ENCODE measurements at regions not wholly inside any gene's neighbourhood (a gene's known extent, or its start where the extent isn't known, plus 50 kb on each side); places are given as distances from the start of the nearest gene placed in this dataset.
A peak's percentile ranks its signal among the peaks of the same experiment; 100 is the strongest.

DNA sequence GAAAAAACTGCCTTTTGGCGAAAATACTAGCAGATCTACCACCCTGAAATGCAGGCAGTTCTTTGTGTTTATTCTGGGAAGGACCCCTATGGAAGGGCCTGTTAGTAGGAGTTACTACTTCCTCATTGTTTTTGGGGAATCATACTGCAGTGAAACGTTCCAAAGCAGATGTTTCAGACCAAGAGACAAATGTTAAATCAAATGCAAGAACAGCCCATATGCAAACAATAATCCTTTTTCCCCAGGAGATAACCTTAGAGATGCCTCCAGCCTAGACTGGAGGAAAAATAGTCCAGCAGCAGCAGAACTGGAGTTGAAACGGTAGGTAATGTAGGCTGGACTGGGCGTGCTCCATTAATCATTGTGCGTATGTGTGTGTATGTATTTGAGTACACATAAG, 65.9 kb upstream of the VWDE start:
- Histone ChIP-seq H4K20me1 (ENCODE audit: low read depth) (no peaks in the 10 kb centered on the region), H3K9ac (no peak overlapping the region), H3K27ac (no peak overlapping the region), H3K9me3 (ENCODE audit: low read depth) (no peaks in the 10 kb centered on the region), H3K4me3 (no peak overlapping the region), H3F3A (ENCODE audit: low read depth) (no peaks in the 10 kb centered on the region), H3K4me2 (no peak overlapping the region), H3K4me1 (no peaks in the 10 kb centered on the region), H3K79me2 (ENCODE audit: low read depth) (no peaks in the 10 kb centered on the region), H3K27me3 (no peaks in the 10 kb centered on the region), H2AFZ (replicated peaks) (no peak overlapping the region), H3K36me3 (no peaks in the 10 kb centered on the region)
- no peak for DNase-seq (ENCODE audit: low spot score)
- Mint-ChIP-seq H3K4me1 (no peaks in the 10 kb centered on the region), H3K4me3 (no peak overlapping the region), H3K27me3 (ENCODE audit: insufficient read depth, low read depth) (peaks cover 3% of the 10 kb centered on the region), H3K36me3 (no peaks in the 10 kb centered on the region), H3K9me3 (no peaks in the 10 kb centered on the region), H3K27ac (no peak overlapping the region)
- no peak for TF ChIP-seq EZH2phosphoT487 (IDR thresholded peaks at IDR 0.05)
- no peak for TF ChIP-seq CTCF (IDR thresholded peaks at IDR 0.05)
- TF ChIP-seq EZH2 (IDR thresholded peaks at IDR 0.05) = no peak

- no peak overlapping the region for H2AFZ ChIP-seq (replicated peaks)
- H3K36me3 Mint-ChIP-seq = no peaks in the 10 kb centered on the region
- no peak overlapping the region for H3K4me3 Mint-ChIP-seq
Measured at GRCh38 chr7:12470930-12471329, 67.3 kb upstream of the VWDE start.

DNA sequence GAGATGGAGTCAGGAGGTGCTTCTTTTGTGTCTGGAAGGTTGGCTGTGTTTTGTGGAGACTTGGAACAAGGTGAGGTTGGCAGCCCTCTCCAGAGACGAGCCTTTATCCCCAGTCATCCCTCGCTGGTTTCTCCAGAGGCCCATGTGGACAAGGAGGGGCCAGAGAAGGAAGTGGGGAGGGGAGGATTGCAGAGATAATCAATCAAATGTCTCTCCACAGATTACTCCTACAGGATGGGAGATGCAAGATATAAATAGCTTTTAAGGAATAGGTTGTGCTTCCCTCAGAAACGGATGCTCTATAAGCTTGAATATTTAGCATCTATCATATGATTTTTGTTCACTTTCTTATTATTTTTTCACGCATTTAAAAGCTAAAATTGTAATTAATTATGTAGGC, 70.4 kb upstream of the VWDE start:
- H3K4me3 ChIP-seq = no peak overlapping the region
- H3K27me3 Mint-ChIP-seq (ENCODE audit: insufficient read depth, low read depth) = peaks cover 5% of the 10 kb centered on the region
- no peak overlapping the region for H3K4me2 ChIP-seq
- H3K36me3 ChIP-seq = no peaks in the 10 kb centered on the region
- H3K36me3 Mint-ChIP-seq = no peaks in the 10 kb centered on the region
- H2AFZ ChIP-seq (replicated peaks) = peak overlapping the region; percentile 82
- H4K20me1 ChIP-seq (ENCODE audit: low read depth) = no peaks in the 10 kb centered on the region
- TF ChIP-seq CTCF (IDR thresholded peaks at IDR 0.05) (no peak), EZH2phosphoT487 (IDR thresholded peaks at IDR 0.05) (no peak), EZH2 (IDR thresholded peaks at IDR 0.05) (no peak)
- no peaks in the 10 kb centered on the region for H3K9me3 Mint-ChIP-seq
- no peaks in the 10 kb centered on the region for H3K9me3 ChIP-seq (ENCODE audit: low read depth)
- no peak overlapping the region for H3K27ac Mint-ChIP-seq
- peaks cover 11% of the 10 kb centered on the region for H3K4me1 ChIP-seq
- H3K27ac ChIP-seq = no peak overlapping the region
- peaks cover 8% of the 10 kb centered on the region for H3K4me1 Mint-ChIP-seq
- H3K9ac ChIP-seq = no peak overlapping the region
- H3K4me3 Mint-ChIP-seq = no peak overlapping the region
- H3K79me2 ChIP-seq (ENCODE audit: low read depth) = no peaks in the 10 kb centered on the region
- no peak for DNase-seq (ENCODE audit: low spot score)
- no peaks in the 10 kb centered on the region for H3F3A ChIP-seq (ENCODE audit: low read depth)
- no peaks in the 10 kb centered on the region for H3K27me3 ChIP-seq

More at GRCh38 chr7:12470930-12471329, 67.3 kb upstream of the VWDE start:
- TF ChIP-seq EZH2phosphoT487 (IDR thresholded peaks at IDR 0.05) = no peak
- no peak for TF ChIP-seq CTCF (IDR thresholded peaks at IDR 0.05)
- no peak for TF ChIP-seq EZH2 (IDR thresholded peaks at IDR 0.05)
- H3K4me1 ChIP-seq = peaks cover 8% of the 10 kb centered on the region
- peaks cover 3% of the 10 kb centered on the region for H3K27me3 Mint-ChIP-seq (ENCODE audit: insufficient read depth, low read depth)
- no peak overlapping the region for H3K27ac Mint-ChIP-seq
- no peak overlapping the region for H3K27ac ChIP-seq
- no peaks in the 10 kb centered on the region for H3K9me3 Mint-ChIP-seq
- H3K9ac ChIP-seq = no peak overlapping the region
- no peaks in the 10 kb centered on the region for H3K36me3 ChIP-seq
- no peaks in the 10 kb centered on the region for H3K9me3 ChIP-seq (ENCODE audit: low read depth)
- H3K79me2 ChIP-seq (ENCODE audit: low read depth) = no peaks in the 10 kb centered on the region
- H3K4me2 ChIP-seq = no peak overlapping the region
- no peaks in the 10 kb centered on the region for H3K27me3 ChIP-seq
- H3K4me3 ChIP-seq = no peak overlapping the region
- no peak for DNase-seq (ENCODE audit: low spot score)
- H4K20me1 ChIP-seq (ENCODE audit: low read depth) = no peaks in the 10 kb centered on the region
- H3F3A ChIP-seq (ENCODE audit: low read depth) = no peaks in the 10 kb centered on the region
- peaks cover 8% of the 10 kb centered on the region for H3K4me1 Mint-ChIP-seq
